HG03354 (cell line): ENCODE measurements at regions not wholly inside any gene's neighbourhood (a gene's known extent, or its start where the extent isn't known, plus 50 kb on each side); places are given as distances from the start of the nearest gene placed in this dataset.

Source experiments
- ATAC-seq: cut with Tn5 transposase; IDR thresholded peaks from one replicate; pipeline ENCODE4 v1.9.1; 2021; ENCODE audit warnings: mild to moderate bottlenecking; ENCODE audit not compliant: unreplicated experiment, poor library complexity, severe bottlenecking

- no peak for ATAC-seq
Measured at GRCh38 chr2:18473241-18474181, 86.9 kb downstream of the RDH14 start.

DNA sequence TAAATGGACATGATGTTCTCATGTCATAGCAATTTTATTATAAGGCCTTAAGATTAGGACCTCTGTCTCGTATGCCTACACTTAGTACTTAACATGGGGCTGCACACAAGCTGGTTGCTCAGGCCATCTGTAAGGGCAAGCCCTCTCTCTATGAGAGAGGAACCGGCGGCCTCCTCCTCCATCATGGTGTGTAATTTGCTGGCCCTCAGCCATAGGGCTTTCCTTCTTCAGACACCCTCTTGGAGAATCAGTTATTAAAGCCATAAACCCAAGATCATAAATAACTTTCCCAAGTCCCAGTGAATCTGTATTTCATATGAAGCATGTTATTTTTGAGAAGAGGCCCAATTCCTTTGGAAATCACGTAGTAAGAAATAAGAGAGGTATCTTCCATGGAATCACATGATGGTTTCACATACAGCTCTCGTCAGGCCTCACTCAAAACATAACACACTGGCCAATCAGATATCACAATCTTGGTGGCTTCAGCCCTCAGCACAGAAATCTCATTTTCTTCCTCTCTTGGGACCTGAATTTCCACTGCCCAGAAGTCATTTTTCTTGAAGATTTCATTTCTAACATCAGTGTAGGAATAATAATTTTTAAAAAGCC lies 92.6 kb downstream of the RDH14 start:
- no peak for ATAC-seq

GRCh38 chr2:18465979-18466378 lies 94.5 kb downstream of the RDH14 start:
- no peak for ATAC-seq

DNA sequence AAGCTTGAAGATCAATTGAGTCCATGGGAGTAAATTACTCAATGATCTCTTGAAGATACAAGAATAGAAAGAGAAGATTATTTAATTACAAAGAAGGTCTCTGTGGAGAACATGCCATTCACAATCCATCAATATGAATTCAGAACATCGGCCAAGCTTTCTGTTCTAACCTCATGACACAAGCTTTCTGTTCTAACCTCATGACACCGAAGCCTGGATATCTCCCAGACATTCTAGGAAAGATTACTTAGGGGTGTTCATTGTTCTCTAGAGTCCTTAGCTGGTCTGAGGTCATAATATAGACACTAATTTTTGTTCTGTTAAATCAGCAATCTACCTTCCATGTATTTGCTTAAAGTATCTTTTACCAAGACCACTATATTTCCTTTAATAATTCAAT lies 95.5 kb downstream of the RDH14 start:
- ATAC-seq, result no peak

DNA sequence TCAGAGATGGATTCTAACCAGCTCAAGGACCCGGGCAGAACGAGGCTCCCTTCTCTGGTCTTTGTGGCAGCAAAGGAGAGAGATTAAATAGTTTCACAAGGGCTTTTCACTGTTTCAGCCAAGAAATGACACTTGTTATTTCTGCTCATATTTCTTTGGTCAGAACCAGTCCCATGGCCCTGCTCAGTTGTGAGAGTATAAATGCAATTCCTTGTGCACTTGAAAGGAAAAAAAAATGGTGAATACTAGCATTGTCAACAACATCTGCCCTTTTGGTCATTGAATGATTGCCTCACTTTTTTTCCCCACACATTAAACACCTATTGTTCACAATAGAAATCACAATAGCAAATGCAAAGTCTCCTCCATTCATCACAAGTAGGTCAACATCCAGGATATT lies 104.4 kb downstream of the RDH14 start:
- no peak for ATAC-seq

GRCh38 chr2:18455236-18455862 lies 105.1 kb downstream of the RDH14 start:
- no peak for ATAC-seq

DNA sequence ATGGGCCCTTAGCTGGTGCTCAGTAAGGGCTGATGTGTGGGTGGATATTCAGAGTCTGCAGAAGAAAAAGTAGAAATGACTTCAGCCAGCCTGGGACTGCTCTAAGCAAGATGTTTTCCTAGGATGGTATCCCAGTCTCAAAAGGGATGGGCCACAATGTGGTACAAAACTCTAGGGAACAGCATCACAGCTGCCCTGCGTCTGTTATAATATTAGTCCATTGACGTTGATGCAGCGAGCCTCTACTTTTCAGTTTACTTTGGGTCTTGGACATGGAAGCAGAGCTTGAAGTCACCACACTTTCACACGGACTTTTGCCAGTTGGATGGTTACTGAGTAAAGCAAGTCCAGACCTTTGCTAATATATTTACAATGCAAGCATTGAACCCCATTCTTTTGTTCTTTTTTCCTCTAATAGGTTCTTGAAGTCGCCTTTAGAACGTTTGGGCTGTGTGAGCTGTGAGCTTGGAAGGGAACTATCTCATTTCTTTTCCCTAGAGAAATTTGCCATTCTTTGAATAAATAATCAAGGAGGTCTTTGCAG lies 105.7 kb downstream of the RDH14 start:
- no peak for ATAC-seq

- no peak for ATAC-seq
Measured at GRCh38 chr2:18446715-18447114, 113.7 kb downstream of the RDH14 start.

- ATAC-seq, result no peak
Measured at GRCh38 chr2:18445433-18446320, 114.8 kb downstream of the RDH14 start.

- no peak for ATAC-seq
Measured at GRCh38 chr2:18444806-18445205, 115.6 kb downstream of the RDH14 start.

- no peak for ATAC-seq
Measured at GRCh38 chr2:18441583-18441982, 118.9 kb downstream of the RDH14 start.

- no peak for ATAC-seq
Measured at GRCh38 chr2:18440777-18441176, 119.7 kb downstream of the RDH14 start.

DNA sequence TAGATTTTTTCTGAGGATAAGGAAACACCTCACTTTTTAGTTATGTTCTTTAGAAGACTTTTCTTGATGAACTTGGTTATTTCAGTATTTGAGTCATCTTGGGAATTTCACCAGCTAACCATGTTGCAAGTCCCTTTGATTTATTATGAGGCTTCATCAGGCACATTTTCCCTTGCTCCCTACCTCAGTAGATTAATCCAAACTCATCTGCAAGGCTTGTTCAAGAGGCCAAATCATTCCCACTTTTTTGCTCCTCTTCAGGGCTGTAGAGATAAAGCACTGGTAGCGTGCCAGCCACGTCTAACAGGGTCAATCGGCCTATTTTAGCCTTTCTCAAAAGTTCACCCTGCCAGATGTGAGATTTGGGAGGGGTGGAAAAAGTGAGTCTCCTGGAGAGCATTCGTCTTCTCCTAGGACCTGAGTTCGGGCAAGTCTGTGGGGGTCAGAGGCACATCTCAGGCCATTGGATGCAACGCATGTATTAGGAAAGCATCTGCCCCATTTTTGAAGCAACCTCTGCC lies 120.3 kb downstream of the RDH14 start:
- ATAC-seq, result no peak

DNA sequence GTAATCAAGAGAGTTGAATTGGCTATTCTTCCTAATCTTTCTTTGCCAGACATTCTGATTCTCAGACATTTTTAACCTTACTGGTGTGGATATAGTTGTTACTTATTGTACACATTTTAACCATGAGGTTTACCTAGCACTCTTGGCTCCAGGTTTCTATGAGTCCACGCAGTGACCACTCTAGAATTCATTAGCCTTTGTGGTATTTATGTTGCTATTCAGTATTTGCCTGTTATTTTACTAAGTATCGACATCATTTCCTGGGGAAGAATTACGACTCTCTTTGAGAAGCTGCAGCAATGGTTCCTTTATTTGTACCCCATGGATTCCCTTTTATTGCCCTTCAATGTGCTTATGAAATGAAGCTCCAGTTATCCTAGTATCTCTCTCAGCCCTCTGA lies 120.7 kb downstream of the RDH14 start:
- no peak for ATAC-seq

DNA sequence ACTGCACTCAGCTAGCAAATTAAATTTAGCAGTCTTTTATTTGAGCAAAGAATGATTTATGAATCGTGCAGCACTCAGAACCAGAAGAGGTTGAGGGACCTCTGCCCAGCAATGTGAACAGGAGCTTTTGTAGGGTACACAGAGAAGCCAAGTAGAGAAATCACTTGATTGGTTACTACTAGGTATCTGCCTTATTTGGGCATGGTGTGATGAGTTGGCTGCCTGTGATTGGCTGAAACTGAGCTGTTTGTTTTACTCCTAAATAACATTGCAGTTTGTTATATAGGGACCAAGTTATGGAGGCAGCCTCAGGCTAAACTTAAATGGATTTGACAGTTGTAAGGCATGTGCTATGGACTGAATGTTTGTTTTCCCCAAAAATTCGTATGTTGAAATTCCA lies 122.5 kb downstream of the RDH14 start:
- ATAC-seq, result no peak

- ATAC-seq, result no peak
Measured at GRCh38 chr2:18436503-18437005, 123.9 kb downstream of the RDH14 start.

DNA sequence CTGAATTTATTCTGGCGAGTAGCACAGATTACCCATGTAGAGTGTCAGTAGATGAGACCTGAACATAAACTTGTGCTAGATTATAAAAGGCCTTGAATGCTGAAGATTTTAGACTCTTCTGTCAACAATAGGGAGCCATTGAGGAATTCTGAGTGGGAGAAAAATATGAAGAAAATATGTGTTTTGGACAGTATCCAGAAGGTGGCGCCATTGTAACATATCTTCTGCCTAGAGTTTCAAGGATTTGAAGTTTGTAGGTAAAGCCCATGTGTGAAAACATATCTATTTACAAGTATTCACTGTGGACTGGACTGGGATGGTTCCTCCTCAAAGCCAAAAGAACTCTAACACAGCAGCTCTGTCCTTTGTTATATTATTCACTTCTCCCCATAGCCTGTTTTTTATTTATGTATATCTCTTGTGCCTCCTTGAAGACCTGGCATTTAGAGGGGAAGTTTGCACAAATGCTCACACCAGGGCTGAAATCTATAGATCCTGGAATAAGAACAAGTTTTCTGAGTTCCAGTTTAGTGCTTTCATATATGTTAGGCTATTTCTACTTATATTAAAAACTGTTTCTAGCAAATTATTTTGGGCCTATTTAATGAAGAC lies 124.9 kb downstream of the RDH14 start:
- peak; percentile 61 for ATAC-seq

- no peak for ATAC-seq
Measured at GRCh38 chr2:18433872-18434271, 126.6 kb downstream of the RDH14 start.

DNA sequence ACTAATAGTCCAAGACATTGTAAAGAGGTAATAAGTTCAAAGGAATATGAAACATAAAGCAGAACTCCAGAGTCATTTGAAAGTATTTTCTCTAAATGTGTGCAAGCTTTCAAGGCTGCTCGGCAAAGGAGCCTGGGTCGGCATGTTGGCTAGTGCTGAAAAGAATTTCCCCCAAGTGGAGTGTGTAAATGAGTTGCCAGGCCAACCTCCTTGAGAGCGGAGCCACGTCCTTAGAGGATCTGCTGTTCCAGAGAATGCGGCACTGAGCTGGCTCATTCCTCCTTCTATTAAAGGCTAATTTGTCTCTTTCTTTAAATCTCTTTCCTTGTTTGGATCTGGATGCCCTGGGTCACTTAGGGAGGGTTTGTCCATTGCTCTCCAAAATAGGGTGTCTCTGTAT lies 127.5 kb downstream of the RDH14 start:
- ATAC-seq, result no peak
